WTC11 (cell line): ENCODE measurements at regions not wholly inside any gene's neighbourhood (a gene's known extent, or its start where the extent isn't known, plus 50 kb on each side); places are given as distances from the start of the nearest gene placed in this dataset.

Source experiments
- ATAC-seq: fragments of 200-7000 bp; cut with Tn5 transposase; 2 replicates; pipeline ENCODE4 v1.10.0; 2021; ENCODE audit warnings: mild to moderate bottlenecking, moderate library complexity
- CTCF ChIA-PET: fragments of 300-600 bp; sonication (Branson Sonifier 250); formaldehyde crosslinking; loops from one replicate; lab custom pipeline; 2021; ENCODE audit warnings: antibody characterized with exemption; lab: Charles Lee
- POLR2A ChIA-PET: fragments of 350-600 bp; sonication (Branson Sonifier 250); formaldehyde crosslinking; loops from one replicate; lab custom pipeline; 2021; ENCODE audit warnings: antibody characterized with exemption; lab: Charles Lee
- DNase-seq: peaks from one replicate; pipeline ENCODE4 v3.0.0; 2021; ENCODE audit warnings: low spot score
- H3K27ac Mint-ChIP-seq: 2 replicates; pipeline ENCODE4 v1.8.0; 2021; ENCODE audit warnings: mixed read lengths
- H3K27me3 Mint-ChIP-seq: 2 replicates; pipeline ENCODE4 v1.8.0; 2021; ENCODE audit warnings: low read depth, mild to moderate bottlenecking, moderate library complexity, mixed read lengths
- H3K36me3 Mint-ChIP-seq: 2 replicates; pipeline ENCODE4 v1.8.0; 2021; ENCODE audit warnings: mixed read lengths
- H3K4me1 Mint-ChIP-seq: 2 replicates; pipeline ENCODE4 v1.8.0; 2022; ENCODE audit warnings: mixed read lengths
- H3K4me3 Mint-ChIP-seq: 2 replicates; pipeline ENCODE4 v1.8.0; 2021; ENCODE audit warnings: mild to moderate bottlenecking, moderate library complexity, mixed read lengths
- H3K9me3 Mint-ChIP-seq: 2 replicates; pipeline ENCODE4 v1.8.0; 2021; ENCODE audit warnings: mixed read lengths
- ELF4 ChIP-seq: sonication (generic); formaldehyde crosslinking; IDR thresholded peaks from 2 replicates; pipeline ENCODE4 v1.8.1; 2022; ENCODE audit warnings: low read depth, mild to moderate bottlenecking, moderate library complexity, missing genetic modification reagents
- ESRRA ChIP-seq: sonication (generic); formaldehyde crosslinking; IDR thresholded peaks from 2 replicates; pipeline ENCODE4 v1.8.1; 2022; ENCODE audit warnings: mild to moderate bottlenecking, missing genetic modification reagents, borderline replicate concordance
- FOXP1 ChIP-seq: sonication (generic); formaldehyde crosslinking; IDR thresholded peaks from 2 replicates; pipeline ENCODE4 v1.8.0; 2022; ENCODE audit warnings: missing genetic modification reagents, mild to moderate bottlenecking, moderate library complexity, borderline replicate concordance
- HMGA2 ChIP-seq: fragments of 250-450 bp; sonication (Bioruptor Pico); IDR thresholded peaks from 2 replicates; pipeline ENCODE4 v1.4.0; 2021; ENCODE audit warnings: mild to moderate bottlenecking, moderate library complexity
- MXD4 ChIP-seq: fragments of 250-450 bp; sonication (Bioruptor Pico); IDR thresholded peaks from 2 replicates; pipeline ENCODE4 v1.8.0; 2021; ENCODE audit warnings: mild to moderate bottlenecking, moderate library complexity, borderline replicate concordance
- NR2C2 ChIP-seq: sonication (generic); formaldehyde crosslinking; IDR thresholded peaks from 2 replicates; pipeline ENCODE4 v1.8.0; 2022; ENCODE audit warnings: mild to moderate bottlenecking, missing genetic modification reagents
- RELA ChIP-seq: sonication (generic); formaldehyde crosslinking; IDR thresholded peaks from 2 replicates; pipeline ENCODE4 v1.8.1; 2022; ENCODE audit warnings: missing genetic modification reagents, mild to moderate bottlenecking, borderline replicate concordance
- SMAD3 ChIP-seq: sonication (generic); formaldehyde crosslinking; IDR thresholded peaks from 2 replicates; pipeline ENCODE4 v1.8.0; 2022; ENCODE audit warnings: missing genetic modification reagents, mild to moderate bottlenecking, borderline replicate concordance
- TEAD4 ChIP-seq: sonication (generic); formaldehyde crosslinking; IDR thresholded peaks from 2 replicates; pipeline ENCODE4 v1.8.0; 2022; ENCODE audit warnings: mild to moderate bottlenecking, missing genetic modification reagents
- TP53 ChIP-seq: sonication (generic); formaldehyde crosslinking; IDR thresholded peaks from 2 replicates; pipeline ENCODE4 v1.8.1; 2023; ENCODE audit warnings: mild to moderate bottlenecking, missing genetic modification reagents
- ZNF317 ChIP-seq: sonication (generic); formaldehyde crosslinking; IDR thresholded peaks from 2 replicates; pipeline ENCODE4 v1.8.1; 2023; ENCODE audit warnings: low read depth, mild to moderate bottlenecking, moderate library complexity, missing genetic modification reagents, borderline replicate concordance
- ZNF396 ChIP-seq: fragments of 250-450 bp; sonication (Bioruptor Pico); IDR thresholded peaks from 2 replicates; pipeline ENCODE4 v1.8.0; 2021; ENCODE audit warnings: mild to moderate bottlenecking, moderate library complexity, borderline replicate concordance
- ZNF671 ChIP-seq: fragments of 250-450 bp; sonication (Bioruptor Pico); IDR thresholded peaks from 2 replicates; pipeline ENCODE4 v1.8.0; 2021; ENCODE audit warnings: mild to moderate bottlenecking
- TF ChIP-seq, protein P1 (sequence below): sonication (generic); formaldehyde crosslinking; IDR thresholded peaks from 2 replicates; pipeline ENCODE4 v1.8.0; 2022; ENCODE audit warnings: mild to moderate bottlenecking, missing genetic modification reagents
- TF ChIP-seq, protein P2 (sequence below): fragments of 250-450 bp; sonication (Bioruptor Pico); IDR thresholded peaks from 2 replicates; pipeline ENCODE4 v1.9.0; 2021; ENCODE audit warnings: mild to moderate bottlenecking, borderline replicate concordance
- TF ChIP-seq, protein P3 (sequence below): sonication (generic); formaldehyde crosslinking; IDR thresholded peaks from 2 replicates; pipeline ENCODE4 v1.8.1; 2023; ENCODE audit warnings: mild to moderate bottlenecking, missing genetic modification reagents, moderate library complexity
- TF ChIP-seq, protein P4 (sequence below): sonication (generic); formaldehyde crosslinking; IDR thresholded peaks from 2 replicates; pipeline ENCODE4 v1.8.1; 2022; ENCODE audit warnings: missing genetic modification reagents, borderline replicate concordance
- TF ChIP-seq, protein P5 (sequence below): sonication (generic); formaldehyde crosslinking; IDR thresholded peaks from 2 replicates; pipeline ENCODE4 v1.8.0; 2022; ENCODE audit warnings: mild to moderate bottlenecking, missing genetic modification reagents
- TF ChIP-seq, protein P6 (sequence below): sonication (generic); formaldehyde crosslinking; IDR thresholded peaks from 2 replicates; pipeline ENCODE4 v1.8.1; 2023; ENCODE audit warnings: mild to moderate bottlenecking, missing genetic modification reagents
- TF ChIP-seq, protein P7 (sequence below): sonication (generic); formaldehyde crosslinking; IDR thresholded peaks from 2 replicates; pipeline ENCODE4 v1.8.1; 2022; ENCODE audit warnings: mild to moderate bottlenecking, moderate library complexity, missing genetic modification reagents
- TF ChIP-seq, protein P8 (sequence below): fragments of 250-450 bp; sonication (Bioruptor Pico); IDR thresholded peaks from 2 replicates; pipeline ENCODE4 v1.8.0; 2021; ENCODE audit warnings: mild to moderate bottlenecking

DNA sequence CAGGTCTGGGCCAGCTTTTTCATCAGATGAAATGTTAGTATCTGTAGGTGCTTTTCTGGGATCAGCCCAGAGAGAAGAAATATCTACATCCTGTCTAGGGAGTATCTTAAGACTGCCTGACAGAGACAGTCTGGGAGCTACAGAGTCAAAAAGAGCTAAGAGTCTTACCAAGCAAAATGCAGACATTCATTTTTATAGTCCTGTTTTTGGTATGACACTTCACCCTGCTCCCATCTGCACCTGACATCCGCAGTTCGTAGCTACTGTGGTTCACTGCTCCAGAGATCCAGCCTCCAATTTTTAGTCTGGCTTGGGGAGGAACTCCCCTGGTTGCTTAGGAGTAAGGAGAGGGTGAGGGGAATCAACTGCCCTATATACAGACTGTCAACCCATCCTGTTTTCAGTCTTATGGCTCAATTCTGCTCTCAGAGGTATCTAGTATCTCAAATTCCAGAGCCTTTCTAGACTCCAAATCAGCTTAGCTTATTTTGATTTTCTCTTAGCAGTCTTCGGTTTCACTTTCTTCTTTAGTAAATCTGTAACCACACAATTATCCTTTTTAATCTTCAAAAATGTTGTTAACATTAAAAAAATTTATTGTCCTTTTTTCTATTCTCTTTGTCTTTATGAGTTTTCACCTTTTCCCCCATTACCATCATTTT is 97.8 kb downstream of the TMEM100 start:
- Mint-ChIP-seq H3K27ac (no peak overlapping the region), H3K4me3 (no peak overlapping the region), H3K4me1 (peaks cover 3% of the 10 kb centered on the region), H3K9me3 (peaks cover 16% of the 10 kb centered on the region), H3K27me3 (no peaks in the 10 kb centered on the region; the same call in none of the 2 replicates), H3K36me3 (no peaks in the 10 kb centered on the region)
- no peak for TF ChIP-seq TP53
- no peak for TF ChIP-seq NR2C2 (CRISPR knock-in tag)
- TF ChIP-seq ESRRA, result no peak
- TF ChIP-seq, protein P1, sequence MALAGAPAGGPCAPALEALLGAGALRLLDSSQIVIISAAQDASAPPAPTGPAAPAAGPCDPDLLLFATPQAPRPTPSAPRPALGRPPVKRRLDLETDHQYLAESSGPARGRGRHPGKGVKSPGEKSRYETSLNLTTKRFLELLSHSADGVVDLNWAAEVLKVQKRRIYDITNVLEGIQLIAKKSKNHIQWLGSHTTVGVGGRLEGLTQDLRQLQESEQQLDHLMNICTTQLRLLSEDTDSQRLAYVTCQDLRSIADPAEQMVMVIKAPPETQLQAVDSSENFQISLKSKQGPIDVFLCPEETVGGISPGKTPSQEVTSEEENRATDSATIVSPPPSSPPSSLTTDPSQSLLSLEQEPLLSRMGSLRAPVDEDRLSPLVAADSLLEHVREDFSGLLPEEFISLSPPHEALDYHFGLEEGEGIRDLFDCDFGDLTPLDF, result no peak
- TF ChIP-seq SMAD3 (CRISPR knock-in tag), result no peak
- TF ChIP-seq ZNF396, result no peak
- TF ChIP-seq TEAD4 (CRISPR knock-in tag), result no peak
- no peak for TF ChIP-seq MXD4 (CRISPR knock-in tag)
- no peak for TF ChIP-seq RELA (CRISPR knock-in tag)
- TF ChIP-seq, protein P2, sequence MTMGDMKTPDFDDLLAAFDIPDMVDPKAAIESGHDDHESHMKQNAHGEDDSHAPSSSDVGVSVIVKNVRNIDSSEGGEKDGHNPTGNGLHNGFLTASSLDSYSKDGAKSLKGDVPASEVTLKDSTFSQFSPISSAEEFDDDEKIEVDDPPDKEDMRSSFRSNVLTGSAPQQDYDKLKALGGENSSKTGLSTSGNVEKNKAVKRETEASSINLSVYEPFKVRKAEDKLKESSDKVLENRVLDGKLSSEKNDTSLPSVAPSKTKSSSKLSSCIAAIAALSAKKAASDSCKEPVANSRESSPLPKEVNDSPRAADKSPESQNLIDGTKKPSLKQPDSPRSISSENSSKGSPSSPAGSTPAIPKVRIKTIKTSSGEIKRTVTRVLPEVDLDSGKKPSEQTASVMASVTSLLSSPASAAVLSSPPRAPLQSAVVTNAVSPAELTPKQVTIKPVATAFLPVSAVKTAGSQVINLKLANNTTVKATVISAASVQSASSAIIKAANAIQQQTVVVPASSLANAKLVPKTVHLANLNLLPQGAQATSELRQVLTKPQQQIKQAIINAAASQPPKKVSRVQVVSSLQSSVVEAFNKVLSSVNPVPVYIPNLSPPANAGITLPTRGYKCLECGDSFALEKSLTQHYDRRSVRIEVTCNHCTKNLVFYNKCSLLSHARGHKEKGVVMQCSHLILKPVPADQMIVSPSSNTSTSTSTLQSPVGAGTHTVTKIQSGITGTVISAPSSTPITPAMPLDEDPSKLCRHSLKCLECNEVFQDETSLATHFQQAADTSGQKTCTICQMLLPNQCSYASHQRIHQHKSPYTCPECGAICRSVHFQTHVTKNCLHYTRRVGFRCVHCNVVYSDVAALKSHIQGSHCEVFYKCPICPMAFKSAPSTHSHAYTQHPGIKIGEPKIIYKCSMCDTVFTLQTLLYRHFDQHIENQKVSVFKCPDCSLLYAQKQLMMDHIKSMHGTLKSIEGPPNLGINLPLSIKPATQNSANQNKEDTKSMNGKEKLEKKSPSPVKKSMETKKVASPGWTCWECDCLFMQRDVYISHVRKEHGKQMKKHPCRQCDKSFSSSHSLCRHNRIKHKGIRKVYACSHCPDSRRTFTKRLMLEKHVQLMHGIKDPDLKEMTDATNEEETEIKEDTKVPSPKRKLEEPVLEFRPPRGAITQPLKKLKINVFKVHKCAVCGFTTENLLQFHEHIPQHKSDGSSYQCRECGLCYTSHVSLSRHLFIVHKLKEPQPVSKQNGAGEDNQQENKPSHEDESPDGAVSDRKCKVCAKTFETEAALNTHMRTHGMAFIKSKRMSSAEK (CRISPR knock-in tag), result no peak
- POLR2A ChIA-PET, result no interaction called here
- DNase-seq (no peak), ATAC-seq (no peak)
- CTCF ChIA-PET, result no interaction called here

DNA sequence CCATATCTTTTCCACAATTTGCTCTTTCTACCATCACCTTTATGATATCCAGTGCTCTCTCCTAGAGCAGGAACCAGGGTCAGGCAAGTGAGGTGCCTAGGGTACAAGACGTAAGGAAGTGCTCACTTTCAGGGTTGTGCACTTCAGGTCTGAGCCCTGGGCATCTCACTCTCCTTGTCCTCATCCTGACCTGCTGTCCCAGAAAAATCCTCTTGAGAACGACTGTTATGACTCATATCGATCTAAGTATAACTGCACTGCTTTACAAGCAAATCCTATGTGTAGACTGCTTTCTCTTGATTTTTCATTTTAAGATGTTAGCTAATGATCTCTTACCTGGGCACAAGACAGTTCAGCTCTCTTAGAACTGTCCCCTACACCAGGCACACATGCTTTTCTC is 100.1 kb downstream of the TMEM100 start:
- no peaks in the 10 kb centered on the region for H3K4me1 Mint-ChIP-seq
- peaks cover 7% of the 10 kb centered on the region for H3K9me3 Mint-ChIP-seq
- ChIA-PET POLR2A (no interaction called here), CTCF (interaction anchor here (0.5 kb wide), 1 partner anchor 12 kb away, joined by 3 read pairs; no protein-coding TSS in a partner anchor)
- no peaks in the 10 kb centered on the region for H3K36me3 Mint-ChIP-seq
- no peaks in the 10 kb centered on the region; the same call in 1 of the 2 replicates for H3K27me3 Mint-ChIP-seq
- H3K27ac Mint-ChIP-seq, result no peak overlapping the region
- no peak for DNase-seq
- ATAC-seq, result no peak
- no peak overlapping the region for H3K4me3 Mint-ChIP-seq
- TF ChIP-seq, protein P3, sequence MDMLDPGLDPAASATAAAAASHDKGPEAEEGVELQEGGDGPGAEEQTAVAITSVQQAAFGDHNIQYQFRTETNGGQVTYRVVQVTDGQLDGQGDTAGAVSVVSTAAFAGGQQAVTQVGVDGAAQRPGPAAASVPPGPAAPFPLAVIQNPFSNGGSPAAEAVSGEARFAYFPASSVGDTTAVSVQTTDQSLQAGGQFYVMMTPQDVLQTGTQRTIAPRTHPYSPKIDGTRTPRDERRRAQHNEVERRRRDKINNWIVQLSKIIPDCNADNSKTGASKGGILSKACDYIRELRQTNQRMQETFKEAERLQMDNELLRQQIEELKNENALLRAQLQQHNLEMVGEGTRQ (CRISPR knock-in tag), result no peak
- TF ChIP-seq HMGA2, result no peak
- TF ChIP-seq, protein P4, sequence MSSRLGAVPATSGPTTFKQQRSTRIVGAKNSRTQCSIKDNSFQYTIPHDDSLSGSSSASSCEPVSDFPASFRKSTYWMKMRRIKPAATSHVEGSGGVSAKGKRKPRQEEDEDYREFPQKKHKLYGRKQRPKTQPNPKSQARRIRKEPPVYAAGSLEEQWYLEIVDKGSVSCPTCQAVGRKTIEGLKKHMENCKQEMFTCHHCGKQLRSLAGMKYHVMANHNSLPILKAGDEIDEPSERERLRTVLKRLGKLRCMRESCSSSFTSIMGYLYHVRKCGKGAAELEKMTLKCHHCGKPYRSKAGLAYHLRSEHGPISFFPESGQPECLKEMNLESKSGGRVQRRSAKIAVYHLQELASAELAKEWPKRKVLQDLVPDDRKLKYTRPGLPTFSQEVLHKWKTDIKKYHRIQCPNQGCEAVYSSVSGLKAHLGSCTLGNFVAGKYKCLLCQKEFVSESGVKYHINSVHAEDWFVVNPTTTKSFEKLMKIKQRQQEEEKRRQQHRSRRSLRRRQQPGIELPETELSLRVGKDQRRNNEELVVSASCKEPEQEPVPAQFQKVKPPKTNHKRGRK (CRISPR knock-in tag), result no peak
- TF ChIP-seq, protein P5, sequence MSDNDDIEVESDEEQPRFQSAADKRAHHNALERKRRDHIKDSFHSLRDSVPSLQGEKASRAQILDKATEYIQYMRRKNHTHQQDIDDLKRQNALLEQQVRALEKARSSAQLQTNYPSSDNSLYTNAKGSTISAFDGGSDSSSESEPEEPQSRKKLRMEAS (CRISPR knock-in tag), result no peak
- no peak for TF ChIP-seq ZNF317 (CRISPR knock-in tag)
- TF ChIP-seq, protein P6, sequence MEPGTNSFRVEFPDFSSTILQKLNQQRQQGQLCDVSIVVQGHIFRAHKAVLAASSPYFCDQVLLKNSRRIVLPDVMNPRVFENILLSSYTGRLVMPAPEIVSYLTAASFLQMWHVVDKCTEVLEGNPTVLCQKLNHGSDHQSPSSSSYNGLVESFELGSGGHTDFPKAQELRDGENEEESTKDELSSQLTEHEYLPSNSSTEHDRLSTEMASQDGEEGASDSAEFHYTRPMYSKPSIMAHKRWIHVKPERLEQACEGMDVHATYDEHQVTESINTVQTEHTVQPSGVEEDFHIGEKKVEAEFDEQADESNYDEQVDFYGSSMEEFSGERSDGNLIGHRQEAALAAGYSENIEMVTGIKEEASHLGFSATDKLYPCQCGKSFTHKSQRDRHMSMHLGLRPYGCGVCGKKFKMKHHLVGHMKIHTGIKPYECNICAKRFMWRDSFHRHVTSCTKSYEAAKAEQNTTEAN (CRISPR knock-in tag), result no peak
- TF ChIP-seq, protein P7, sequence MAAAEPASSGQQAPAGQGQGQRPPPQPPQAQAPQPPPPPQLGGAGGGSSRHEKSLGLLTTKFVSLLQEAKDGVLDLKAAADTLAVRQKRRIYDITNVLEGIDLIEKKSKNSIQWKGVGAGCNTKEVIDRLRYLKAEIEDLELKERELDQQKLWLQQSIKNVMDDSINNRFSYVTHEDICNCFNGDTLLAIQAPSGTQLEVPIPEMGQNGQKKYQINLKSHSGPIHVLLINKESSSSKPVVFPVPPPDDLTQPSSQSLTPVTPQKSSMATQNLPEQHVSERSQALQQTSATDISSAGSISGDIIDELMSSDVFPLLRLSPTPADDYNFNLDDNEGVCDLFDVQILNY (CRISPR knock-in tag), result no peak
- no peak for TF ChIP-seq MXD4 (CRISPR knock-in tag)
- TF ChIP-seq FOXP1 (CRISPR knock-in tag), result no peak
- no peak for TF ChIP-seq ZNF671 (CRISPR knock-in tag)
- TF ChIP-seq, protein P8, sequence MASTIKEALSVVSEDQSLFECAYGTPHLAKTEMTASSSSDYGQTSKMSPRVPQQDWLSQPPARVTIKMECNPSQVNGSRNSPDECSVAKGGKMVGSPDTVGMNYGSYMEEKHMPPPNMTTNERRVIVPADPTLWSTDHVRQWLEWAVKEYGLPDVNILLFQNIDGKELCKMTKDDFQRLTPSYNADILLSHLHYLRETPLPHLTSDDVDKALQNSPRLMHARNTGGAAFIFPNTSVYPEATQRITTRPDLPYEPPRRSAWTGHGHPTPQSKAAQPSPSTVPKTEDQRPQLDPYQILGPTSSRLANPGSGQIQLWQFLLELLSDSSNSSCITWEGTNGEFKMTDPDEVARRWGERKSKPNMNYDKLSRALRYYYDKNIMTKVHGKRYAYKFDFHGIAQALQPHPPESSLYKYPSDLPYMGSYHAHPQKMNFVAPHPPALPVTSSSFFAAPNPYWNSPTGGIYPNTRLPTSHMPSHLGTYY, result no peak
- no peak for TF ChIP-seq ELF4
